ENCODE measurements at regions not wholly inside any gene's neighbourhood (a gene's known extent, or its start where the extent isn't known, plus 50 kb on each side); places are given as distances from the start of the nearest gene placed in this dataset.
"Not testable (repeated sequence)": the region's sequence is repeated elsewhere in the genome, so short reads cannot be mapped to it uniquely, and the experiment has no call there.

- ChIA-PET POLR2A (no interaction called here), CTCF (no interaction called here)
- DNase-seq (ENCODE audit: low read depth, low spot score) (no peak), ATAC-seq (no peak)
- intact Hi-C loops (cut with micrococcal nuclease; ENCODE audit: unreplicated experiment) (no loop called here), in situ Hi-C loops (cut with HindIII; ENCODE audit: low pct_unique_long_range_greater_than_20kb, low sequenced_read_pairs) (no loop called here)
- H3K27me3 ChIP-seq (ENCODE audit: control insufficient read depth, insufficient read depth, low read length): no peaks in the 10 kb centered on the region
- BruUV-seq (replicated peaks): no TSS peak
- no peaks in the 10 kb centered on the region for H3K36me3 ChIP-seq (ENCODE audit: control insufficient read depth, insufficient read depth, low read length)
- no peak overlapping the region for H3K27ac ChIP-seq (ENCODE audit: low read length)
- no peak overlapping the region for H3K4me3 ChIP-seq (ENCODE audit: low read depth in 2 of 2, low read length in 2 of 2)
- peaks cover 13% of the 10 kb centered on the region for H3K9me3 ChIP-seq (ENCODE audit: control insufficient read depth, insufficient read depth, low read depth, low read length)
- TF ChIP-seq TCF7L2 (IDR thresholded peaks at IDR 0.05; ENCODE audit: low read depth, low read length) (no peak), CTCF (IDR thresholded peaks at IDR 0.05) (no peak), REST (IDR thresholded peaks at IDR 0.05; ENCODE audit: insufficient read depth in 1 of 2, low read depth in 2 of 2, low read length in 1 of 2) (no peak)
- H3K4me1 ChIP-seq (ENCODE audit: control insufficient read depth, insufficient read depth, low read length): no peaks in the 10 kb centered on the region
Measured at GRCh38 chr6:81023007-81023582, 729.4 kb downstream of the TENT5A start.

- H3K27ac ChIP-seq (ENCODE audit: low read length); H3K4me3 ChIP-seq (ENCODE audit: low read depth in 2 of 2, low read length in 2 of 2); in situ Hi-C loops (cut with HindIII; ENCODE audit: low pct_unique_long_range_greater_than_20kb, low sequenced_read_pairs); CTCF ChIA-PET; BruUV-seq (replicated peaks); DNase-seq (ENCODE audit: low read depth, low spot score); POLR2A ChIA-PET; ATAC-seq; H3K27me3 ChIP-seq (ENCODE audit: control insufficient read depth, insufficient read depth, low read length); H3K9me3 ChIP-seq (ENCODE audit: control insufficient read depth, insufficient read depth, low read depth, low read length); H3K36me3 ChIP-seq (ENCODE audit: control insufficient read depth, insufficient read depth, low read length); H3K4me1 ChIP-seq (ENCODE audit: control insufficient read depth, insufficient read depth, low read length); intact Hi-C loops (cut with micrococcal nuclease; ENCODE audit: unreplicated experiment): not testable (repeated sequence)
Measured at GRCh38 chr6:81017586-81017985, 734.9 kb downstream of the TENT5A start.

- no peaks in the 10 kb centered on the region for H3K36me3 ChIP-seq (ENCODE audit: control insufficient read depth, insufficient read depth, low read length)
- POLR2A ChIA-PET: no interaction called here
- ATAC-seq: no peak
- intact Hi-C loops (cut with micrococcal nuclease; ENCODE audit: unreplicated experiment) (no loop called here), in situ Hi-C loops (cut with HindIII; ENCODE audit: low pct_unique_long_range_greater_than_20kb, low sequenced_read_pairs) (no loop called here)
- no TSS peak for BruUV-seq (replicated peaks)
- TF ChIP-seq REST (IDR thresholded peaks at IDR 0.05; ENCODE audit: insufficient read depth in 1 of 2, low read depth in 2 of 2, low read length in 1 of 2) (no peak), SIN3A (IDR thresholded peaks at IDR 0.05; ENCODE audit: borderline replicate concordance, insufficient read depth, low read depth, low read length) (no peak), CTCF (IDR thresholded peaks at IDR 0.05) (no peak), POLR2AphosphoS5 (IDR thresholded peaks at IDR 0.05; ENCODE audit: low read depth, low read length) (no peak), TCF7L2 (IDR thresholded peaks at IDR 0.05; ENCODE audit: low read depth, low read length) (no peak)
- DNase-seq (ENCODE audit: low read depth, low spot score): no peak
- H3K27ac ChIP-seq (ENCODE audit: low read length): no peak overlapping the region
- H3K9me3 ChIP-seq (ENCODE audit: control insufficient read depth, insufficient read depth, low read depth, low read length): no peaks in the 10 kb centered on the region
- no peaks in the 10 kb centered on the region for H3K4me1 ChIP-seq (ENCODE audit: control insufficient read depth, insufficient read depth, low read length)
- H3K27me3 ChIP-seq (ENCODE audit: control insufficient read depth, insufficient read depth, low read length): no peaks in the 10 kb centered on the region
- H3K4me3 ChIP-seq (ENCODE audit: low read depth in 2 of 2, low read length in 2 of 2): no peak overlapping the region
- CTCF ChIA-PET: no interaction called here
Measured at GRCh38 chr6:81003894-81004293, 748.6 kb downstream of the TENT5A start.
